ENCODE measurements at regions not wholly inside any gene's neighbourhood (a gene's known extent, or its start where the extent isn't known, plus 50 kb on each side); places are given as distances from the start of the nearest gene placed in this dataset.

- no peak for DNase-seq (ENCODE audit: low spot score)
- no peak for TF ChIP-seq EZH2 (IDR thresholded peaks at IDR 0.05; ENCODE audit: borderline replicate concordance, low read depth, low read length, poor library complexity, severe bottlenecking)
- TF ChIP-seq, protein P1, sequence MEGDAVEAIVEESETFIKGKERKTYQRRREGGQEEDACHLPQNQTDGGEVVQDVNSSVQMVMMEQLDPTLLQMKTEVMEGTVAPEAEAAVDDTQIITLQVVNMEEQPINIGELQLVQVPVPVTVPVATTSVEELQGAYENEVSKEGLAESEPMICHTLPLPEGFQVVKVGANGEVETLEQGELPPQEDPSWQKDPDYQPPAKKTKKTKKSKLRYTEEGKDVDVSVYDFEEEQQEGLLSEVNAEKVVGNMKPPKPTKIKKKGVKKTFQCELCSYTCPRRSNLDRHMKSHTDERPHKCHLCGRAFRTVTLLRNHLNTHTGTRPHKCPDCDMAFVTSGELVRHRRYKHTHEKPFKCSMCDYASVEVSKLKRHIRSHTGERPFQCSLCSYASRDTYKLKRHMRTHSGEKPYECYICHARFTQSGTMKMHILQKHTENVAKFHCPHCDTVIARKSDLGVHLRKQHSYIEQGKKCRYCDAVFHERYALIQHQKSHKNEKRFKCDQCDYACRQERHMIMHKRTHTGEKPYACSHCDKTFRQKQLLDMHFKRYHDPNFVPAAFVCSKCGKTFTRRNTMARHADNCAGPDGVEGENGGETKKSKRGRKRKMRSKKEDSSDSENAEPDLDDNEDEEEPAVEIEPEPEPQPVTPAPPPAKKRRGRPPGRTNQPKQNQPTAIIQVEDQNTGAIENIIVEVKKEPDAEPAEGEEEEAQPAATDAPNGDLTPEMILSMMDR (conservative IDR thresholded peaks at IDR 0.05; ENCODE audit: low read depth, low read length): no peak
- ChIA-PET POLR2A (ENCODE audit: low non-redundant PET) (no interaction called here), CTCF (no interaction called here)
- Histone ChIP-seq H3K4me3 (ENCODE audit: low read depth, low read length, poor library complexity, severe bottlenecking) (no peak overlapping the region), H3K4me1 (ENCODE audit: insufficient read depth, low read length, poor library complexity, severe bottlenecking) (peaks cover 9% of the 10 kb centered on the region), H3K9me3 (ENCODE audit: low read depth, low read length, poor library complexity, severe bottlenecking) (no peaks in the 10 kb centered on the region), H3K27me3 (replicated peaks; ENCODE audit: insufficient read depth, low read depth, low read length, poor library complexity) (no peaks in the 10 kb centered on the region), H3K27ac (ENCODE audit: low read depth, low read length, poor library complexity, severe bottlenecking) (no peak overlapping the region), H3K36me3 (ENCODE audit: insufficient read depth, low read length, poor library complexity, severe bottlenecking) (no peaks in the 10 kb centered on the region)
- no TSS peak for BruUV-seq (replicated peaks)
- intact Hi-C loops (cut with micrococcal nuclease; ENCODE audit: unreplicated experiment): no loop called here
These were observed 472.2 kb upstream of the DPPA4 start for GRCh38 chr3:109809513-109809912.

DNA sequence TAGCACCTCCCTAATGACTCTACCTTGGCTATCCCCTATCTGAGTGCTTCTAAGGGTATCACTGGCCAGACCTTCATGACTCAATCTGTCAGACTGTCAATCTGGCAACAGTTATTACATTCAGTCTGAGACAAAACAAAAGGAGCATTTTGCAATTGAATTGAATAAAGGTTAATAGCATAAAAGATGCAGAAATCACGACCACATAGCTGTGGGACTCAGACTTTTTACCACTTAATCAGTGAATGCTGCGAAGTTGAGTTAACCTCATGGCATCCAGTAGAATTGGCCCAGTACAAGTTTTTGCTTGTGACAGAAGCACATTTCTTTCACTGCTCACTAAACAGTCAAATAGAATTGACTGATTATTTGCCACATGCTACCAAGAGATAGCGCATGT, 480.7 kb upstream of the DPPA4 start:
- POLR2A ChIA-PET (ENCODE audit: low non-redundant PET): no interaction called here
- no peak overlapping the region for H3K4me3 ChIP-seq (ENCODE audit: low read depth, low read length, poor library complexity, severe bottlenecking)
- H3K4me1 ChIP-seq (ENCODE audit: insufficient read depth, low read length, poor library complexity, severe bottlenecking): no peaks in the 10 kb centered on the region
- TF ChIP-seq, protein P1 (conservative IDR thresholded peaks at IDR 0.05; ENCODE audit: low read depth, low read length): no peak
- no peak for TF ChIP-seq EZH2 (IDR thresholded peaks at IDR 0.05; ENCODE audit: borderline replicate concordance, low read depth, low read length, poor library complexity, severe bottlenecking)
- no peak for DNase-seq (ENCODE audit: low spot score)
- no peaks in the 10 kb centered on the region for H3K36me3 ChIP-seq (ENCODE audit: insufficient read depth, low read length, poor library complexity, severe bottlenecking)
- H3K27ac ChIP-seq (ENCODE audit: low read depth, low read length, poor library complexity, severe bottlenecking): no peak overlapping the region
- CTCF ChIA-PET: no interaction called here
- no peaks in the 10 kb centered on the region for H3K27me3 ChIP-seq (replicated peaks; ENCODE audit: insufficient read depth, low read depth, low read length, poor library complexity)
- intact Hi-C loops (cut with micrococcal nuclease; ENCODE audit: unreplicated experiment): no loop called here
- no peaks in the 10 kb centered on the region for H3K9me3 ChIP-seq (ENCODE audit: low read depth, low read length, poor library complexity, severe bottlenecking)
- BruUV-seq (replicated peaks): no TSS peak

DNA sequence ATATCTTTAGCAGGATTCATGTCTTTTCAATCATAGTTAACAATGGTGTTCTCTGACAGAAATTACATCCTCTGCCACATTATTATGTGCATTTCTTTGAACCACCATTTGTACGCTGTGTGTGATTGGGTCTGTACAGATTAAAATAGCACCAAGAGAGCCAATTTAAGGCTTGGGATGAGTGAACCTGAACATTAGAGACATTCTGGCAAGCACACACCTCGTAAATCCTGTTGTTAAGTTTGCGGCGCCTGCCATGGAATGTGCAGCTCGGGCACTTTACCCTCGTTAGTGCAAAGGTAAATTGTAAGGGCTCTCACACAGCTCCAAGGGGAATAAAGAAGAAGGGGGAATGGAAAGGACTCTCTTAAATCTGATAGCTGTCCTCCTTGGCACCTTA, 482.4 kb upstream of the DPPA4 start:
- Histone ChIP-seq H3K9me3 (ENCODE audit: low read depth, low read length, poor library complexity, severe bottlenecking) (no peaks in the 10 kb centered on the region), H3K36me3 (ENCODE audit: insufficient read depth, low read length, poor library complexity, severe bottlenecking) (no peaks in the 10 kb centered on the region), H3K4me3 (ENCODE audit: low read depth, low read length, poor library complexity, severe bottlenecking) (no peak overlapping the region), H3K4me1 (ENCODE audit: insufficient read depth, low read length, poor library complexity, severe bottlenecking) (no peaks in the 10 kb centered on the region), H3K27ac (ENCODE audit: low read depth, low read length, poor library complexity, severe bottlenecking) (no peak overlapping the region), H3K27me3 (replicated peaks; ENCODE audit: insufficient read depth, low read depth, low read length, poor library complexity) (no peaks in the 10 kb centered on the region)
- intact Hi-C loops (cut with micrococcal nuclease; ENCODE audit: unreplicated experiment): no loop called here
- POLR2A ChIA-PET (ENCODE audit: low non-redundant PET): no interaction called here
- CTCF ChIA-PET: no interaction called here
- TF ChIP-seq, protein P1 (conservative IDR thresholded peaks at IDR 0.05; ENCODE audit: low read depth, low read length): no peak
- no peak for TF ChIP-seq EZH2 (IDR thresholded peaks at IDR 0.05; ENCODE audit: borderline replicate concordance, low read depth, low read length, poor library complexity, severe bottlenecking)
- no TSS peak for BruUV-seq (replicated peaks)
- DNase-seq (ENCODE audit: low spot score): no peak

Data from A673 (cell line).